ENCODE measurements at regions not wholly inside any gene's neighbourhood (a gene's known extent, or its start where the extent isn't known, plus 50 kb on each side); places are given as distances from the start of the nearest gene placed in this dataset.

- TF ChIP-seq REST (IDR thresholded peaks at IDR 0.05; ENCODE audit: insufficient read depth in 1 of 2, low read depth in 2 of 2, low read length in 1 of 2): no peak
- TF ChIP-seq POLR2AphosphoS5 (IDR thresholded peaks at IDR 0.05; ENCODE audit: low read depth, low read length): no peak
- no peak for TF ChIP-seq CTCF (IDR thresholded peaks at IDR 0.05)
Measured at GRCh38 chr2:238655974-238656722, 191.7 kb upstream of the TWIST2 start.
